GM18870 (cell line): ENCODE measurements at regions not wholly inside any gene's neighbourhood (a gene's known extent, or its start where the extent isn't known, plus 50 kb on each side); places are given as distances from the start of the nearest gene placed in this dataset.
A peak's percentile ranks its signal among the peaks of the same experiment; 100 is the strongest.
"Not testable (repeated sequence)": the region's sequence is repeated elsewhere in the genome, so short reads cannot be mapped to it uniquely, and the experiment has no call there.

Experiments used
- ATAC-seq: cut with Tn5 transposase; IDR thresholded peaks from one replicate; pipeline ENCODE4 v1.9.1; 2021; ENCODE audit warnings: moderate library complexity; ENCODE audit not compliant: unreplicated experiment

DNA sequence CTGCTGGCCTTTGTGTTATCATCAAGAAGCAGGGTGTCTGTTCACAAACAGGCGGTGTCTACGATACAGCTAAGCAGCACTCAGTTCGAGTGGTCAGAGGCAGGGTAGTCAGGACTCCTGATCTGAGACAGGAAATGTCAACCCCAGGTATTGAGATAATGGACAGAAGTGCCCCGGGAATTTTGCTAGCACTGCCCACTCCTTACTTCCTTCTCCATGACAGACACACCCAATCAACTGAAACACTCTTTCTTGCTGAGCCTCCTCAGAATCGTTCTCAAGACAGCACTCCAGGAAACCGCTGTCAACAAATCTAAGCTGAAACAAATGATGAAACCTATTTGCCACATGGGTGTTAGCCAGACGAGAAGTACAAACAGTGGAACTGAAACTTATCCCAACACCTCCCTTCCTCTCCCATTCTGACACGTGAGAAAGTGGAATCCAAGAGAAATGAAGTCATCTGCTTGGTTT is 109.3 kb downstream of the GTF2IRD2B start:
- not testable (repeated sequence) for ATAC-seq

DNA sequence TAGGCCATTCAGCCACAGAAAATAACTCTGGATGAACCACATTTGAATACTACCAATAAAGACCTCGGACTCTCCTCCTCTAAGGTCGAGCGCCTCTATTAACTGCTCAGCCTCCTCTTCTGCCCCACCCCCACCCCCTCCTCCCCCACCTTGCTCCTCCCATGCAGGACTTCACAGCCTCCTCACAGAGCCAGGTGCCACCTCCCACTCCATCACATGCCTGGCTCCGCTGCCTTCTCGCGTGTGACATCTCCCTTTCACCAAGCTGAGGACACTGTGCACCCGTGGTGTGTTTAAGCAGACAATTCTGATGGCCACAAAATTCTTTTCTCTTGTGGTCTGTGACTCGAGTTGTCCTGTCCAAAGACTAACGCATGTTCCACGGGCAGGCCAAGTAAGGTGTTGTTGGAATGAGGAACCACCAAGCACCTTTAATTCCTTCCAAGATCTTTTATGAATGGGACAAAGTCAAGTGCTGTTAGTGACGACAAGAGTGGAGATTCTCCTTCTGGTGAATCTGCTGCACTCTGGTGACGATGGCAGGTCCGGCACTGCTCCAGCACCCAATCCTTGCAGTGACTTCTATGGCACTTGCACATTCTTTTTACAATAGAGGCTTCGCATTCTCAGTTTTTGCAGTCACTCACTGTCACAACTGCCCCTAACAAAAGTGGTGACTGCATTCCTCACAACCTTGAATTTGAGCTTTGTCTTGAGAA is 113.1 kb downstream of the GTF2IRD2B start:
- ATAC-seq = not testable (repeated sequence)

DNA sequence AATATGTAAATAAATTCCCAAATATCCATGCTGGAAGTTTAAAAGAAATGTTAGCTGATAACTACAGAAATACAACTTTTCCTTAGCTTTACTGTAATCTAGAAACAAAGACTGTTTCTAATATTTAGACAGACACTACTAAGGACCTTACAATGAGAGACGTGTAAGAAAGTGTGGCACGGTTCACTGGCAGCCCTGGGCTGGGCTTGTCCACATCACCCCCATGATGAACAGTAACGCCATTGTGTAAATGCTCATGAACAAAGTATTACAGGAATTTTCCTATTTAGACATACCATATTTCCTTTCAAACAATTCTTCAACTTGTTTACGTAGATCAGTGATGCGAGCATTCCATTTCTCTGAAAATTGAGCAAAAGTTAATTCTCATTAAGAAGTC is 123.1 kb downstream of the GTF2IRD2B start:
- ATAC-seq = not testable (repeated sequence)

DNA sequence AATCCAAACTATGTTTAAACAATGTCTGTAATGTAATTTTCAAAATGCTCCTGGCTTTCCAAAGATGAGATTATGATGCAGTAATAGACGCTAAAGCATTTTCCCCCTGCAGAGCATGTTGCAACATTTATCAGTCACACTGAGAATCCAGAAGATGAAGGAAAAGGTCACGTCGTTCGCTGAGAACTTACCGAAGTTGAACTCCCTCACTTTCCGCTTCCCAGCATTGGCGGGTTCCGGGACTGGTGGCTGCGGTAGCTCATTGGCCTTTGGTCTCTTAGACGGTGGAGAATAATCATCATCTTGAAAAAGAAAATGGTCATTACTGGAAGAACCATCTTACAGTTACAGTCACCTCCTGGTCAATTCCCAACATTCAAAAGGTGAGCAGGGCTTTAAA is 124.6 kb downstream of the GTF2IRD2B start:
- ATAC-seq = not testable (repeated sequence)

DNA sequence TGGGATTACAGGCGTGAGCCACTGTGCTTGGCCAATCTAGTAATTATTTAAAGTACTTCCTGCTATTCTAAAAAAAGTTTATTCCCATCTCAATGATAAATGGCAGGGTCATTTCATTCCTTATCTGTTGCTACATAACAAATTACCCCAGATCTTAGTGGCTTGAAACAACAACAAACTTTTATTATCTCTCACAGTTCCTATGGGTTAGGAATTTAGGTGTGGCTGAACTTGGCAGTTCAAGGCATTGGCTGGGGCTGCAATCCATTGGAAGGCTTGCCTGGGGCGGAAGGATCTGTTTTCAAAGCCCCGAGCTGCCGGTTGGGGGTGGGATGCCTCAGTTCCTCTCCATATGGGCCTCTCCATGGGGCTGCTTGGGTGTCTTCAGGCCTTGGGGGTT is 133.7 kb downstream of the GTF2IRD2B start:
- not testable (repeated sequence) for ATAC-seq

DNA sequence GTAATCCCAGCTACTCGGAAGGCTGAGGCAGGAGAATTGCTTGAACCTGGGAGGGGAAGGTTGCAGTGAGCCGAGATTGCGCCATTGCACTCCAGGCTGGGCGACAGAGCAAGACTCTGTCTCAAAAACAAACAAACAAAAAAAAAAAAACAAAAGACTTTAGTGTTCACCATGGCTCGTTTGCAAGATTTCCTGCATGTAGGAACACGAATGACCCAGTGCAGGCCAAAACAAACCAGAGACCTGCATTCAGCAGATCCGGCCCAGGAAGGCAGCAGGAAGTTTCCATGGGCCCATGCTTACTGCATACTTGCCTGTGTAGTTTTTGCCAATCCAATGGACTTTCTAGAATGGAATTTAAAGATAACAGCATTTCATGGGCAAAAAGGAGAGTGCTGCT is 137.2 kb downstream of the GTF2IRD2B start:
- not testable (repeated sequence) for ATAC-seq

DNA sequence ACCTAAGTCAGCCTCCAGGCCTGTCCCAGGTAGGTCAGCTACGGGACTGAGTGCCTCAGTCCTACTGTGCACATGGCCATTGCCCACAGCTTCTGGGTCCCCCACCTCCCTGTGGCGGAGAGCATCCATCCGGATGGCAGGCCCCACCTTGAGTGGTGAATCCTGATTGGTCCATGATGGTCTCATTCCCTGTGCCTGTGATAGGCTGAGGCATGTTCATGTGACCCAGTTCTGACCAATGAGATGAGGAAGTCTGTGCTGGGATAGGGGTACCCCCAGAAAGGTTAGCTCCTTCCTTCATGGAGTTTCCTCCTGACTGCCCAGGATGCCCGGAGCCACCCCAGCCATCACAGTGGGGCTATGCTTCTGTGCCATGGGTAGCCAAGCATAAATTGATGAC is 138.2 kb downstream of the GTF2IRD2B start:
- not testable (repeated sequence) for ATAC-seq

DNA sequence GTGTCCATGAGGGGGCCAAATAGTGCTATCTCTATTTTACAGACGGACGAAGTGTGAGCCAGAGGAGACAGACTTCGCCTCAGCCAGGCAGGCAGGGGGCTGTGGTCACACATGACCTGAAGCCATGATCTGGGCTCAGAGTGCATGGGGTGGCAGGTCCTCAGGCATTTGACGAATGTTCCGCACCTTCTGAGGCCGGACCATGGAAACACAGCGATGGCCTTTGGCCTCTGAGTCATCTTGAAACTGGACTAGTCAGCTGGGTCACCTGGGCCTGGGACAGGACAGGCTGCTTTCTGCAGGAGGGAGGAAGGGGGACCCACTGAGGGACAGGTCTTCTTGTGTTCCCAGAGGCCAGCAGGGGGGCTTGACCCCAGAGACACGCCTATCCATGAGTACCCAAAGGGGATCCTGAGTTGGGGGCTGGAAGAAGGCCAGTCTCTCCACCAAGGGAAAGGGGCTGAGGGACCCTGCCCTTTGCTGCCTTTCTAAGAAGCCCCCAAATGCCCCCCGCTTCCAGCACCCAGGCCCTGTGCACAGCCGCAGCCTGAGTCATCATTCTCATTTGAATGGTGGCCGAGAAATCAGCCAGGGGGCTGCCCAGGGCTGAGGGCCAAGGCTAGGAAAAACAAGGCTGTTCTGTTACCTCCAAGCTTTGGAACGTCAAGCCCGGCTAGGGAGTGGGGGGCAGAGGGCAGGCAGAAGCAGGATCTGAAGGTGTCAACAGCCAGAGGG is 142.9 kb downstream of the GTF2IRD2B start:
- not testable (repeated sequence) for ATAC-seq

DNA sequence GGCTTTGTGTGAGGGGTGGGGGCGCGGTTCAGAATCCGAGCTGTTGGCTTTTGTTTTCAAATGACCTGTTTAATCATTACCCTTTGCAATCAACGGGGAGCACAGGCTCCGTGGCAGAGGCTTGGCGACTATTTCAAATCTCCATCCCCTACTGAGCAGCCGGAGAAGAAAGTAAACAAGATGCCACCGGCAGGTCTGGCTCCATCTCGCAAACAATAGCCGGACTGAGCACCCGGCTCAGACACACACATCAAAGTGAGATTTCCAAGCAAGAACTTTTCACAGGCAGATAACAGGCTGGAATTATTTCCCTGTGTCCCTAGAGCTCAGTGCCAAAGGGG is 143.4 kb downstream of the GTF2IRD2B start:
- ATAC-seq = not testable (repeated sequence)

DNA sequence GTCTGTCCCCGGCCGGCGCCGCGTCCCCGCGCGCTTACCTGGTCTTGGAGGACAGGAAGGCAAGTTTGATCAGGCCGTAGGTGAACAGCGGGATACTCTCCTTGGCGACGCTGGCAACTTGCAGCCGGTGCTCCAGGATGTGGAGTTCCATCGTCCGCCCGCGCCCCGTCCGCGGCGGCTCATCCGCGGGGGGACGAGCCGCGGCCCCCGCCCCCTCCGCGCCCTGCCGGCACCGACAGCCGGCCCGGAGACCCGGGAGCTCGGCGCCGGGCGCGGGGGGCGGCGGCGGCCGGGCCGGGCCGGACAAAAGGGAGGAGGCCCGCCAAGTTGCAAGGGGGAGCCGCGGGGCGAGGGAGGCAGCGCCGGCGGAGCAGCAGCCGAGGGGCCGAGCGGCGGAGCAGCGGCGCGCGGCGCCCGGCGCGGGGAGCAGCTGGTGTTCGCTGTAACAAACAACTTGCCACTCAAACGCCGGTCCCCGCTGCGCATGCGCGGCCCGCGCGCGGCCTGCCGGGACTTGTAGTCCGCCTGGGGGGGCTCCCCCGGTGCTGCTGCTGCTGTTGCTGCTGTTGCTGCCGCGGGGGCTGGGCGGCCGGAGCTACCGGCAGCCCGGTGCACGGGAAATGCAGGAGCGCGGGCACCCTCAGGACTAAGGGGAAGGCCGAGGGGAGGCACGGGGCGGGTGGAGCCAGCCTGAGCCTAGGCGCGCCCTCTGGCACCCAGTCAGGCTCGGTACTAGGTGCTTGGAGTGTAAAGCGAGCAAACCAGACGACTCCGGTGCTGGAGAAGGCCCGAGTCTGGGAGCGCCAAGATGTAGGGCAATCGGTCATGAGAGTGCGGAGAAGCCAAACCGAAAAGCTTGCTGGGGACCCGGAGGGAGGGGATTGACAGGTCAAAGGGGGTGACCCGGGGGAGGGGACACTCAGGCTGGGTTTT is 145.1 kb downstream of the GTF2IRD2B start:
- peak; percentile 87 for ATAC-seq

DNA sequence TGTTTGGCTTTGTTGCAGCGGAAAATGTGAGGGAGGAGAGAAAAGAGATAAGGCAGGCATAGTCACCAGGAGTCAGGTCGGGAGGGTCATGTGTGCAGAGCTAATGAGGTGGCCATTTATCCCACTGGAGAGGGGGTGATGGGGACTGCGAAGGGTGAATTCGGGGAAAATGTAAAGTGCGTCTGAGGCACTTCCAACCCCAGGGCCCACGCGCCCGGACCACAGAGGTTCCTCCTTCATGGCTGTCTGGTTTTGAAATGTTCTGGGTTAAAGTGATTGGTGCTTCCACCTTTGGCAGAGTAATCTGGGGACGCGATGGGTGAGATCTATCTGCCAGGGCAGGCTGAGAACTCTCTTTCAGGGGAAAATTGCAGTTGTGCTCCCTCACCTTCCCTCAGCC is 145.9 kb downstream of the GTF2IRD2B start:
- not testable (repeated sequence) for ATAC-seq

DNA sequence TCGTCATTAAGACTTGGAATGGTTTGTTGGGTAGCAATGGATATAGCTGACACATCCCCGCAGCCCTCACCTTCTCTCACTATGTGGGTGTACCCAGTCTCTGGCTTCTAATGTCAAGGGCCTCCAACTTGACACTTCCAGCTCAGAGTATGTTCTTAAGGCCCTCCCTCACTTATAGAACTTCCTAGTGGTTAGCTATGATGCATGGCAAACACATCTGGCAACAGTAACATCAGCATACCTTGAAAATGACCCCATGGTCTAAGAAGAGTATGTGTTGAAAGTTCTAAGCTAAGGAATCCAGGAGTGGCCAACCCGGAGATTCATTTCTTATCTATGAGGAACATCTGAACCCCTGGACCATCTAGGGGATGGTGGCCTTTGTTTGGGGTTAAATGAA is 151.2 kb downstream of the GTF2IRD2B start:
- not testable (repeated sequence) for ATAC-seq

DNA sequence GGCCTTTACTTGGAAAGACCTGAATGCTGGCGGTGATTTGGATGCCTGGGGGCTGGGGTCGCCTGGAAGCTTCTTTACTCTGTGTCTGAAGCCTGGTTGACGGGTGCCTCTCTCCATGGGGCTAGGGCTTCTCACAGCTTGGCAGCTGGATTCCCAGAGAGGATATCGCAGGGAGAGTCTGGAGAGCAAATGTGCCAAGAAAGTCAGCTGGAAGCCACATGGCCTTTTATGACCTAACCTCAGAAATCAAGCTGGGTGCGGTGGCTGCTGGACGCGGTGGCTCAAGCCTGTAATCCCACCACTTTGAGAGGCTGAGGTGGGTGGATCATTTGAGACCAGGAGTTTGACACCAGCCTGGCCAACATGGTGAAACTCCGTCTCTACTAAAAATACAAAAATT is 147.2 kb upstream of the TRIM73 start:
- ATAC-seq = not testable (repeated sequence)

DNA sequence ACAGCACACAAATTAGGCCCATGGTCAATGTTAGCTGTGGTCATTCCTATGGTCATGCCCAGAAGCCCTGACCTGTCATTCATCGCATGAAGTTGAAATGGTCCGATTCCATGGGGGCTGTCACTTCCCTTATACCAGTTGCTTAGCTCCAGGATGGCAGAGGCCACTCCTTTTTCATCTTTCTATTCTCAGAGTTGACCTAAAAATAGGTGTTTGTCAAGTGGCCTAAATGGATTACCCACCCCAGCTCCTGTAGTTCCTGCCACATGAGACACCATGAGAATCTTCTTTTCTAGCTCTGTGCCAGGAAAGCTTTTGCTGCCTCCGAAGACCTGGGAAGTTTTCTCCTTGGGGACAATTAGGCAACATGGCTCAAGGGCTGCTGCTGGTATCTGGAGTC is 141.2 kb upstream of the TRIM73 start:
- not testable (repeated sequence) for ATAC-seq

DNA sequence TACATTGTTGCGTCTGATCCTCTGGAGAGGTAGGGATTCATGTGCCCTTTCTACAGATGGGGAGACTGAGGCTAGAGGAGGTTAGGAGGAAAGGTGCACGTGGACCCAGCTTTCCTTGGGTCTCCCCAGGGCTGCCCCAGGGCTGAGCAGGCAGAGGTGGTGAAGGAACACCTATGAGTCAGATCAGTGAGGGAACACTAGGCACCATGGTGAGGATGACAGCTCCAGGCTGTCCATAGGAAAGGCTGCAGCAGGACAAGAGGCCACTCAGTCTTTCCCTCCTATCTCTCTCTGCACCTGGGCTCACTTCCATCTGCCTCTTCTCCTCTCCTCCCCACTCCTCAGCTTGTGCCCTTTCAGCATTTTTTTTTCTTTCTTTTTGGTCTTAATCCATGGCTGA is 138.0 kb upstream of the TRIM73 start:
- ATAC-seq = not testable (repeated sequence)

DNA sequence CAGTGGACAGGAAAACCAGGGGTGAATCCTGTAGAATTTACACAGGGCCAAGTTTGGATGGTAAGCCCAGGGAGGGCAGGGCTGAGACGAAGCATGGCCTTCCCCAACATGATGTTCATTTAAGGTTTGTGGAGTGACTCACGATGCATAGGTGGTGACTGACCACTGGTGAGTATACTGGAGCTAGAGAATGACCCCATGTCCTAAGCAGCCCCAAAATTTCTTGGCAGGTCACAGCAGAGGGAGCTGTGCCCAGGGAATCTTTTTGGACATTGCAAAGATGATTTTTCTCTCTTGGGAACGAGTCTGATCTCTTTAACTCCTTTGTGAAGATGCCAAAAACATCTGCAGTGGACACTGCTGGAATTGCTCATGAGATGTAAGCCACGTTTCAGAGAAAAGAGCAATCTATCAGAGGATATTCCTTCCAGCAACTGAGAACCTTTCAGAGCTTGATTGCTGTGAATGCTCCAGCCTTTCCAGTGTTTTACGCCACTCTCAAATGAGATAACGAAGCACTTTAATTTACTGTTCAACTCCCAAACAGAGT is 135.9 kb upstream of the TRIM73 start:
- not testable (repeated sequence) for ATAC-seq

DNA sequence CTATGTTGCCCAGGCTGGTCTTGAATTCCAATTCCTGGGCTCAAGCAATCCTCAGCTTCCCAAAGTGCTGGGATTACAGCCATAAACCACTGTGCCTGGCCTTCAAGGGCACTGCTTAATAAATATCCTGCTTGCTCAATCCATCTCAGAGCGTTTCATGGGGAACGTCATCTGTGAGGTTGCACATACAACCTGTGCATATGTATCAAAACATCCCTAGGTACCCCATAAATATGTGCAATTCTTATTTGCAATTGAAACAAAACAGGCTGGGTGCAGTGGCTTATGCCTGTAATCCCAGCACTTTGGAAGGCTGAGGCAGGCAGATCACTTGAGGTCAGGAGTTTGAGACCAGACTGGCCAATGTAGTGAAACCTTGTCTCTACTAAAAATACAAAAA is 133.8 kb upstream of the TRIM73 start:
- not testable (repeated sequence) for ATAC-seq

DNA sequence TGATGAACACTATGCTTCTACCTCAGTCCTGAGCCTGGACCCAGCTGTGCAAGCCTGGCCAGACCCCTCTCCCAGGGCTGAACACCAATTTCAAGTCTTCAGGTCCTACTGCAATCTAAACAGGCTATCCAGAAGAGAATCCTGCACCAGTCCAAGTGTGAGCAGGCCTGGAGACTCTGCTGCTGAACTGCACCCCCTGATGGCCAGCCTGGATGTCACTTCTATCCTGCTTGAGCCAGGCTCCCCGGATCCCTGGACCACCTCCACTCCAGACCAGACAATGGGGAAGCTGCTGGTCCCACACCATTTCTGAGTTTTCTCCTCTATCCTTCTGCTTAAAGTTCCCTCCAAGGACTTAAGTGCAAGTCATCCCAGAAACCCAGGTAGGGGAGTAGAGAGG is 127.3 kb upstream of the TRIM73 start:
- not testable (repeated sequence) for ATAC-seq

DNA sequence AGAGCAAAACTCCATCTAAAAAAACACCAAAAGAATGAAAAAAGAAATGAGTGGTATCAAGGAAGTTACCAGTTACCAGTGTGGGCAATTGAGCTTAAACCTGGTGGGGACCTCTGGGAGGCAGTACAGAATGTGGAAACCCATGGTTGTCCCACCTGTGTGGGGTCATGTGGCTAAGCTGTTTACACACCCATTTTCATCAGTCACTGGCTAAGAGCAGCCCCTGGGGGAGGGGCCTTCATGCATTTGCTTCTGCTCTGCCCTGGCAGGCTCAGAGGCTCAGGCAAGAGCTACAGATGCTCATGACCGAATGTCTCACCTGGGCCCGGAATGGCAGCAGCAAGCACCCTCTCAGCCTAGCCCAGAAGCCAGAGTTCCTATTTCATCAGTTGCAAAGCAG is 126.3 kb upstream of the TRIM73 start:
- ATAC-seq = not testable (repeated sequence)

DNA sequence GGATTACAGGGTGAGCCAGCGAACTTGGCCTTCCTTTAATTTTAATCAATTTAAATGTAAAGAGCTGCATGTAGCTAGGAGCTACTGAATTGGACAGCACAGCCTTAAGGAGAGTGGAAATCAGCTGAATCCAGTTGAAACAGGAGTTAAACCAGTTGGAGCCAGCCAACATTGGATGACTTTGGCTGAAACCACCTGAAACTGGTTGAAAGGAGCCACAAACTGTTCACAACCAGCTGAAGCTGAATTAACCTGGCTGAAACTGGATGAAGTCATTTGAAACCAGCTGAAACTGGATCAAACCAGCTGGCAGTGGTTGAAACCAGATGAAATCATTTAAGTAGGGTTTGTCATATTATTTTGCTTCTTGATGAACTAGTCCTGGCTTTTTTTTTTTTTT is 121.3 kb upstream of the TRIM73 start:
- ATAC-seq = not testable (repeated sequence)
